HG02642 (cell line): ENCODE measurements at regions not wholly inside any gene's neighbourhood (a gene's known extent, or its start where the extent isn't known, plus 50 kb on each side); places are given as distances from the start of the nearest gene placed in this dataset.

Experiments
- ATAC-seq: cut with Tn5 transposase; IDR thresholded peaks from one replicate; pipeline ENCODE4 v1.9.1; 2021; ENCODE audit warnings: mild to moderate bottlenecking; ENCODE audit not compliant: unreplicated experiment, poor library complexity

DNA sequence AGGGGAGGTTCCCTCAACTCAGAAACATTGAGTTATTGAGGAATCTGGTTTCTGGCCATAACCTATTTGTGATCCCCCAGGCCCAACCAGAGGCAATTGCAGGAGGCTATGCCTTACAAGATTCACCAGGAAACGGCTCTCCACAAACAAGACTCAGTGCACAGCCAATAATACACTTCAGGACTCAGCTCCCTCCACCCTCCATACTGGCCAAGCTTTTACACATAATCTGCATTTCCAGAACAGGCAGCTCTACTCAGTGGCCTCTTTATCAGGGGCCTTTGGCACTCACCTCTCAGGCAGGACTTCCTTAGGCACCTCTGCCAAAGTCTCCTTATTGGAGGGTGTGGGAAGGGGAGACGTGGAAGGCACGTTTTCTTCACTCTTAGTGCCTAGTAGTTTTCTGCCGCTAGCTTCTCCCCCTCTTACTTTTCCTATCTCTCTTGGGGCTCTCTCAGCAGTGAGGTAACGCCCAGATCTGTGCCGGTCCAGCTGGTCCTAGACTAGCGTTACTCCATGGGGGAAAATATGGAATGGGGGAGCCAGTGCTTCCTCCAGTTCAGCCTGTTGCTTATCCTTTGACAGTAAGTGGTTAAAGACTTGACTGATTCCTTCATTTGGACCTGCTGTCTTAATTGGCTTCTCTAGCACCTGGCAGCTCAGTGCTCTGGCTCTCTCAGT lies 62.8 kb upstream of the ANO3 start:
- ATAC-seq, result no peak

DNA sequence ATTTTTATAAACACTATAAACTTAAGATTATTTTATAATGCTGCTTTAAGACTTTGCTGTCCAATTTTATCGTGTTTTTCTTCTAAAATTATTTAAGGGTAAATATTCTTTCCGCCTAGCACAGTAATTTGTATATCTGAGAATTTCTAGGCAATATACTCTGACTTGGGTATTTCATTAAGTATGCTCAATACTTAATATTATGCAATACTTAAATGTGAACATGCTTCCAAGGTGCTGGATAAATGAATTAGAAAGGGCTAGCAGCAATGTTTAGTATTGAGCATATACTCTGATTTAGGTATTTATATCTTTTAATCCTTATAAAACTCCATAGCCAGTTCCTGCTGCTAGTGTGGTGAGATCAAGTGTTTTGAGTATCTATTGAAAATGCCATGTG lies 60.3 kb upstream of the ANO3 start:
- ATAC-seq, result no peak

DNA sequence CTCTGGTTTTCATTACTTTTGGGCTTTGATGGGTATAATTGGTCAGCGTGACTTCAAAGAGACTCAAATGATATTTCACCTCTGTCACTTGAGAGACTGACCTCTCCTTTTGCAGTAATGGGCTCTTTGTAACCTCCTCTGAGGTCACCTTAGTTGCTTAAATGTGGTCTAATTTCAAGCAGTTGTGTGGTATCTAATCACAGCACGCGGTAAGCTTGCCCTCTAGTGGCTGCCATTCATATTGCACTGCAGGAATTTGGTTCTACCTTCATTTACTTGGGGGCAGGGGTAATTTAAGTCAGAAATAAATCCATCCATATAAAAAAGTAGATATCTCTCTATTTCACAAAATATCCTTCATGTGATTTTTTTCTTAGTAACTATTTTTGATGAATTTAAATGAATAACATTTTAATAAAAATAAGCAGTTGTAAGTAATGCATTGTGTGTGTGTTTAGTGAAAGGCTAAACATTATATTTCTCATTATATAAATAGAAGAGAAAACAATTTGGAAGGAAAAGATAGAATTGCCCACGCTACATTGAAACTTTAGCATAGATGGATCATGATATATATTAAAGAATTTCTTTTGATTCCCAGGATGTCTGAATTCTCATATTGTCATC lies 55.0 kb upstream of the ANO3 start:
- peak; percentile 90 for ATAC-seq

DNA sequence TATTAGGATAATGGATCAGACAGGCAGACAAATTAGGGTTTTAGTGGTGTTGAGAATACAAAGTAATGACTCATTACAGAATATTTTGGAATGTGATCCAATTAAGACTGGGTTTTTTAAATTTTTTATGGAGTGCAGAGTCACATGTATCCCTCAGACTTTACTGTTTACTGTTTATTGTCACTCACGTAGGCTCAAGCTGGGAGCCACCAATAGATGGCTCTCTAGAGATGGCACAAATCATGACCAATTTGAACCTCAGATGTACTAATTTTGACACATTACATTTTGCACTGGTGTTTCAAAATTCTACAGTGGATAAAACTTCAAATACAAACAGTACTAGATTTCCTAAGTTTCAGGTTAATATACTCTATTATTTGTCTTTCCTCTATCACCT lies 53.6 kb upstream of the ANO3 start:
- ATAC-seq, result no peak
